H1 (cell line): ENCODE measurements at regions not wholly inside any gene's neighbourhood (a gene's known extent, or its start where the extent isn't known, plus 50 kb on each side); places are given as distances from the start of the nearest gene placed in this dataset.

Source experiments
- CTCF ChIA-PET: fragments of 300-600 bp; sonication (Branson Sonifier 250); formaldehyde crosslinking; loops from one replicate; lab custom pipeline; 2021; ENCODE audit not compliant: partially characterized antibody; lab: Charles Lee
- POLR2A ChIA-PET: fragments of 300-600 bp; sonication (Branson Sonifier 250); formaldehyde crosslinking; loops from one replicate; lab custom pipeline; 2021; ENCODE audit warnings: inconsistent platforms; ENCODE audit not compliant: partially characterized antibody; lab: Charles Lee
- DNase-seq, 2 experiments: peaks; one replicate each; pipeline versions ENCODE4 v3.0.0 to v3.0.0-alpha.2; 2010 to 2022; ENCODE audit warnings: low spot score in 2 of 2, low read depth in 1 of 2, mixed read lengths in 1 of 2
- FAIRE-seq: peaks from 2 replicates; lab custom pipeline; 2011; peaks lifted over from hg19 to GRCh38; lab: Jason Lieb, UNC
- H2AFZ ChIP-seq: 2 replicates; pipeline ENCODE4 v1.8.1; 2012; ENCODE audit warnings: low read length, inconsistent platforms
- H2AK5ac ChIP-seq: 2 replicates; pipeline ENCODE4 v1.6.1; 2013; ENCODE audit warnings: low read depth, low read length
- H2BK120ac ChIP-seq: replicated peaks from 2 replicates; pipeline ENCODE3; 2013; ENCODE audit warnings: low read depth, low read length, inconsistent platforms
- H2BK12ac ChIP-seq: 2 replicates; pipeline ENCODE4 v1.6.1; 2013; ENCODE audit warnings: low read depth, low read length
- H2BK15ac ChIP-seq: 2 replicates; pipeline ENCODE4 v1.6.1; 2013; ENCODE audit warnings: low read length
- H2BK20ac ChIP-seq: 2 replicates; pipeline ENCODE4 v1.6.1; 2013; ENCODE audit warnings: low read length
- H2BK5ac ChIP-seq: 2 replicates; pipeline ENCODE4 v1.6.1; 2013; ENCODE audit warnings: low read depth, low read length
- H3K14ac ChIP-seq: 2 replicates; pipeline ENCODE4 v1.6.1; 2013; ENCODE audit warnings: inconsistent platforms; ENCODE audit not compliant: insufficient read length
- H3K18ac ChIP-seq: 2 replicates; pipeline ENCODE4 v1.6.1; 2013; ENCODE audit warnings: low read length; ENCODE audit errors: extremely low read depth
- H3K23ac ChIP-seq: 2 replicates; pipeline ENCODE4 v1.6.1; 2013; ENCODE audit warnings: inconsistent platforms; ENCODE audit not compliant: insufficient read length
- H3K23me2 ChIP-seq: 2 replicates; pipeline ENCODE4 v1.6.1; 2013; ENCODE audit warnings: low read depth, low read length
- H3K27ac ChIP-seq: 2 replicates; pipeline ENCODE4 v1.6.1; 2011; ENCODE audit warnings: low read depth, low read length, inconsistent platforms
- H3K27me3 ChIP-seq, 4 experiments: replicated peaks in 1 of 4; 1 replicate in 1 of 4; 2 replicates in 3 of 4; pipeline versions ENCODE4 v1.6.1 to v1.8.1; 2011 to 2013; ENCODE audit warnings: low read length in 3 of 4, mild to moderate bottlenecking in 3 of 4, inconsistent platforms in 2 of 4, mixed read lengths in 2 of 4, moderate library complexity in 1 of 4; ENCODE audit not compliant: control insufficient read depth in 3 of 4, insufficient read depth in 3 of 4; ENCODE audit errors: extremely low read depth in 1 of 4
- H3K36me3 ChIP-seq, 4 experiments: 2 replicates each; pipeline versions ENCODE4 v1.6.1 to v1.8.1; 2011 to 2013; ENCODE audit warnings: mild to moderate bottlenecking in 4 of 4, low read length in 3 of 4, moderate library complexity in 2 of 4, control low read depth in 1 of 4, inconsistent platforms in 1 of 4; ENCODE audit not compliant: insufficient read depth in 4 of 4, control insufficient read depth in 2 of 4
- H3K4ac ChIP-seq: replicated peaks from 2 replicates; pipeline ENCODE3; 2013; ENCODE audit warnings: low read length, low read depth, mixed read lengths, inconsistent platforms; ENCODE audit not compliant: insufficient read length
- H3K4me1 ChIP-seq, 4 experiments: replicated peaks in 1 of 4; 1 replicate in 1 of 4; 2 replicates in 3 of 4; pipeline versions ENCODE4 v1.6.1 to v1.8.1; 2011 to 2013; ENCODE audit warnings: low read length in 3 of 4, inconsistent platforms in 2 of 4, mixed read lengths in 1 of 4; ENCODE audit not compliant: insufficient read depth in 4 of 4, control insufficient read depth in 3 of 4
- H3K4me2 ChIP-seq, 2 experiments: 2 replicates each; pipeline versions ENCODE4 v1.6.1 to v1.8.1; 2011 to 2013; ENCODE audit warnings: low read depth in 2 of 2, low read length in 2 of 2, control low read depth in 1 of 2, inconsistent platforms in 1 of 2, mild to moderate bottlenecking in 1 of 2; ENCODE audit not compliant: insufficient read depth in 1 of 2
- H3K4me3 ChIP-seq, 4 experiments: fragments of 200-600, 300-600 bp in 1 of 4; sonication (generic), shearing (Covaris generic), sonication (Bioruptor Twin) in 1 of 4; 2 replicates each; pipeline versions ENCODE4 v1.5.1 to v1.8.1; 2011 to 2016; ENCODE audit warnings: low read length in 4 of 4, low read depth in 3 of 4, control low read depth in 2 of 4, inconsistent platforms in 2 of 4, mild to moderate bottlenecking in 2 of 4, mixed read lengths in 1 of 4, moderate library complexity in 1 of 4; ENCODE audit not compliant: insufficient read depth in 2 of 4; ENCODE audit errors: extremely low read depth in 1 of 4
- H3K56ac ChIP-seq: replicated peaks from 2 replicates; pipeline ENCODE3; 2013; ENCODE audit warnings: low read depth, mild to moderate bottlenecking, mixed read lengths, low read length, inconsistent platforms; ENCODE audit not compliant: insufficient read length
- H3K79me1 ChIP-seq: 2 replicates; pipeline ENCODE4 v1.6.1; 2013; ENCODE audit warnings: low read depth, low read length, control low read depth
- H3K79me2 ChIP-seq, 2 experiments: 2 replicates each; pipeline versions ENCODE4 v1.6.1 to v1.8.1; 2012 to 2013; ENCODE audit warnings: low read length in 2 of 2, mild to moderate bottlenecking in 2 of 2, inconsistent platforms in 1 of 2; ENCODE audit not compliant: insufficient read depth in 2 of 2, control insufficient read depth in 1 of 2
- H3K9ac ChIP-seq, 4 experiments: replicated peaks in 1 of 4; 1 replicate in 1 of 4; 2 replicates in 3 of 4; pipeline versions ENCODE4 v1.6.1 to v1.8.1; 2011 to 2013; ENCODE audit warnings: low read depth in 3 of 4, low read length in 3 of 4, control low read depth in 2 of 4, mild to moderate bottlenecking in 2 of 4, moderate library complexity in 2 of 4, inconsistent platforms in 1 of 4; ENCODE audit errors: extremely low read depth in 1 of 4
- H3K9me3 ChIP-seq, 2 experiments: 2 replicates each; pipeline versions ENCODE4 v1.6.1 to v1.8.1; 2012 to 2013; ENCODE audit warnings: mild to moderate bottlenecking in 2 of 2, moderate library complexity in 2 of 2, control low read depth in 1 of 2, inconsistent platforms in 1 of 2, low read depth in 1 of 2, low read length in 1 of 2, mixed read lengths in 1 of 2; ENCODE audit not compliant: insufficient read depth in 2 of 2
- H4K20me1 ChIP-seq, 2 experiments: replicated peaks in 1 of 2; 2 replicates each; pipeline versions ENCODE3 to v1.8.1; 2011 to 2013; ENCODE audit warnings: inconsistent platforms in 2 of 2, low read length in 2 of 2, mild to moderate bottlenecking in 1 of 2; ENCODE audit not compliant: insufficient read depth in 2 of 2, control insufficient read depth in 1 of 2
- H4K5ac ChIP-seq: 2 replicates; pipeline ENCODE4 v1.6.1; 2013; ENCODE audit warnings: low read length, low read depth, mixed read lengths, inconsistent platforms; ENCODE audit not compliant: insufficient read length
- H4K8ac ChIP-seq: 2 replicates; pipeline ENCODE4 v1.8.0; 2013; ENCODE audit warnings: mild to moderate bottlenecking, moderate library complexity, low read length, inconsistent platforms; ENCODE audit not compliant: insufficient read depth; ENCODE audit errors: extremely low read depth
- H4K91ac ChIP-seq: replicated peaks from 2 replicates; pipeline ENCODE3; 2013; ENCODE audit warnings: low read length, mixed read lengths, inconsistent platforms; ENCODE audit not compliant: insufficient read length
- CBX8 ChIP-seq: fragments of 300-800, 300-1000 bp; sonication (generic); IDR thresholded peaks from 2 replicates; pipeline ENCODE4 v1.7.1; 2016; ENCODE audit warnings: low read depth, low read length, borderline replicate concordance
- WGBS, 2 experiments: shearing (Covaris generic) in 1 of 2; methylation state at CpG; one replicate each; pipeline versions ENCODE4 v1.1.6 to v1.1.7; 2013 to 2015; ENCODE audit warnings: low lambda C conversion rate in 2 of 2, mixed read lengths in 2 of 2, inconsistent platforms in 1 of 2, low coverage in 1 of 2, missing lambda C conversion rate in 1 of 2; ENCODE audit not compliant: insufficient replicate concordance in 2 of 2, insufficient coverage in 1 of 2, insufficient read length in 1 of 2; ENCODE audit errors: extremely low coverage in 1 of 2, missing lambda C conversion rate in 1 of 2; 5-methylcytosine and 5-hydroxymethylcytosine counted together
- TF ChIP-seq, protein P1 (sequence below): IDR thresholded peaks from 2 replicates; pipeline ENCODE4 v1.6.1; 2011; ENCODE audit warnings: low read length, improper control_type of control experiment

- H3K56ac ChIP-seq = no peak overlapping the region
- TF ChIP-seq CBX8 = no peak
- TF ChIP-seq, protein P1, sequence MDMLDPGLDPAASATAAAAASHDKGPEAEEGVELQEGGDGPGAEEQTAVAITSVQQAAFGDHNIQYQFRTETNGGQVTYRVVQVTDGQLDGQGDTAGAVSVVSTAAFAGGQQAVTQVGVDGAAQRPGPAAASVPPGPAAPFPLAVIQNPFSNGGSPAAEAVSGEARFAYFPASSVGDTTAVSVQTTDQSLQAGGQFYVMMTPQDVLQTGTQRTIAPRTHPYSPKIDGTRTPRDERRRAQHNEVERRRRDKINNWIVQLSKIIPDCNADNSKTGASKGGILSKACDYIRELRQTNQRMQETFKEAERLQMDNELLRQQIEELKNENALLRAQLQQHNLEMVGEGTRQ = no peak
- no peaks in the 10 kb centered on the region for H3K27me3 ChIP-seq
- H3K4me3 ChIP-seq = no peak overlapping the region
- H3K79me1 ChIP-seq = no peaks in the 10 kb centered on the region
- H4K91ac ChIP-seq = no peak overlapping the region
- H4K5ac ChIP-seq = no peak overlapping the region
- H4K20me1 ChIP-seq = no peaks in the 10 kb centered on the region
- CTCF ChIA-PET = interaction anchor here (1.5 kb wide), 2 partner anchors 10 to 1008 kb away, joined by 3 to 5 read pairs; no protein-coding TSS in a partner anchor
- no peak overlapping the region for H2BK12ac ChIP-seq
- H4K8ac ChIP-seq = no peak overlapping the region
- POLR2A ChIA-PET = no interaction called here
- no peak overlapping the region for H3K4ac ChIP-seq
- 98% methylated on average over 4 of the region's 4 CpGs; no CpG with 5 or more reads in 1 of the 2 experiments for WGBS, 2 experiments
- DNase-seq = no peak
- H3K27ac ChIP-seq = no peak overlapping the region
- no peak overlapping the region for H3K9ac ChIP-seq
- H3K79me2 ChIP-seq = no peaks in the 10 kb centered on the region
- no peaks in the 10 kb centered on the region for H3K23me2 ChIP-seq
- no peak overlapping the region for H2AK5ac ChIP-seq
- H2BK20ac ChIP-seq = no peak overlapping the region
- no peak overlapping the region for H2AFZ ChIP-seq
- H2BK120ac ChIP-seq = no peak overlapping the region
- H3K23ac ChIP-seq = no peak overlapping the region
- H3K14ac ChIP-seq = no peak overlapping the region
- H3K4me1 ChIP-seq = no peaks in the 10 kb centered on the region
- H3K18ac ChIP-seq = no peak overlapping the region
- no peaks in the 10 kb centered on the region for H3K36me3 ChIP-seq
- H2BK5ac ChIP-seq = no peak overlapping the region
- no peak overlapping the region for H2BK15ac ChIP-seq
- FAIRE-seq = no peak
- no peaks in the 10 kb centered on the region for H3K9me3 ChIP-seq
- H3K4me2 ChIP-seq = no peak overlapping the region
Measured at GRCh38 chr2:226673314-226673723, 126.3 kb downstream of the IRS1 start.
